PC-9 (cell line): ENCODE measurements at regions not wholly inside any gene's neighbourhood (a gene's known extent, or its start where the extent isn't known, plus 50 kb on each side); places are given as distances from the start of the nearest gene placed in this dataset.

Experiments used
- EZH2 ChIP-seq: fragments of 200-600 bp; sonication (generic); IDR thresholded peaks from 2 replicates; pipeline ENCODE4 v1.8.0; 2017; ENCODE audit warnings: antibody characterized with exemption, low read depth
- TF ChIP-seq, protein P1 (sequence below): fragments of 200-600 bp; sonication (generic); conservative IDR thresholded peaks from 2 replicates; pipeline ENCODE4 v1.6.1; 2017; ENCODE audit warnings: mixed run types, antibody characterized with exemption, mild to moderate bottlenecking, moderate library complexity

DNA sequence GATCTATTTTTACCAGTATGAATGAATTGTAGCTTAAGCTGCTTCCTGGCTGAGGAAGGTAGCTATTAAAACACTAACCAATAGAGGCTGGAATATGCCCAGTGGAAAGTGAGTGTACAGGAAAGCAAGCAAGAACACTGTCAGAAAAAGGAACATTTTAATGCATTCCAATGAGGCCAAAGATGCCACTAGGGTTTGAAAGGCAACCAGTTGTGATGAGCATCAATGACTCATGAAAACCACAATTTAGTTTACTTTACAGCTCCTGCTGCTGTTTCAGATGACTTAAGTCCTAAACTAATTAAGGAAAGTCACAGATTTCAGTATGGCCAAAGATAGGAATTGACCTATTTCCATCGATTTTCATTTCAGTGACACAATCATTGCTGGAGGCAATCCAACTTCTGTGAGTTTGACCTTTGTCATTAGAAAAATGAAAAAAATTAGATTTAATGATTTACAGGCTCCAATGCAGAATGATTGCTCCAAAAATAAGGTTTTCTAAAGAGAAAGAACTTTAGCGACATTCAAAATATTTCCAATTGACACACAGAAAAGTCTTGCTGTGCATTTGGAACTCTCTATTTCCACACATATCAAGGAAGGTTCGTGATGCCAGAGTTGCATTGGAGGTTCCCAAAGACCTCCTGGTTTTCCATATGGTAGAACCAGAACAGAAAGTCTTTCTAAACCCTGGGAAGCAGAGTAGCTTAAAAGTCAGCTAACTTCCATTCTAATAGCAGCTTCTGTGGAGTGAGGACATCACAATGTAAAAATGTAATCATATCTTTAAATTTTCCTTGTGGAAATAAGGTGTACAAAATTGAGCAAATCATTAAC is 103.0 kb downstream of the SUCNR1 start:
- TF ChIP-seq EZH2 = no peak
- TF ChIP-seq, protein P1, sequence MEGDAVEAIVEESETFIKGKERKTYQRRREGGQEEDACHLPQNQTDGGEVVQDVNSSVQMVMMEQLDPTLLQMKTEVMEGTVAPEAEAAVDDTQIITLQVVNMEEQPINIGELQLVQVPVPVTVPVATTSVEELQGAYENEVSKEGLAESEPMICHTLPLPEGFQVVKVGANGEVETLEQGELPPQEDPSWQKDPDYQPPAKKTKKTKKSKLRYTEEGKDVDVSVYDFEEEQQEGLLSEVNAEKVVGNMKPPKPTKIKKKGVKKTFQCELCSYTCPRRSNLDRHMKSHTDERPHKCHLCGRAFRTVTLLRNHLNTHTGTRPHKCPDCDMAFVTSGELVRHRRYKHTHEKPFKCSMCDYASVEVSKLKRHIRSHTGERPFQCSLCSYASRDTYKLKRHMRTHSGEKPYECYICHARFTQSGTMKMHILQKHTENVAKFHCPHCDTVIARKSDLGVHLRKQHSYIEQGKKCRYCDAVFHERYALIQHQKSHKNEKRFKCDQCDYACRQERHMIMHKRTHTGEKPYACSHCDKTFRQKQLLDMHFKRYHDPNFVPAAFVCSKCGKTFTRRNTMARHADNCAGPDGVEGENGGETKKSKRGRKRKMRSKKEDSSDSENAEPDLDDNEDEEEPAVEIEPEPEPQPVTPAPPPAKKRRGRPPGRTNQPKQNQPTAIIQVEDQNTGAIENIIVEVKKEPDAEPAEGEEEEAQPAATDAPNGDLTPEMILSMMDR = no peak
